CD4-positive, alpha-beta T cell treated with Interleukin-10 for 1 hour (primary cell): ENCODE measurements at regions not wholly inside any gene's neighbourhood (a gene's known extent, or its start where the extent isn't known, plus 50 kb on each side); places are given as distances from the start of the nearest gene placed in this dataset.

Experiments used
- DNase-seq: peaks from one replicate; pipeline ENCODE4 v3.0.0-alpha.2; 2020

DNA sequence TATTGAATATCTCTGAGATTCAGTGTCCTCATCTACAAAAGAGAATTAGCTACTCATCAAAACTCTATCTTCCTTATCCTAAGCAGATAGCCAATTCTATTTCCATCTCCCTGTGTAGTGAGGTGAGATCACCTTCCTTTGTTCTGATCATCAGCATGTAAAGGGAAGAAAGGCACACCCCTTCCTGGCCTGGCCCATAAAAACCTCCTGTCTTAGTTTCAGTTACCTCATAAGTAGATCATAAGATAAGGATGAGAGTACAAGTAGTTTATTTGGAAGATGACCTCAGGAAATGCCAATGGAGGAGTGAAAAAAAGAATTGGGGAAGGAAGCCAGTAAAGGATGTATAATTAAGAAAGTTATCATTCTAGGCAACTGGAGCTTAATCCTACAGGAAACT, 114.5 kb upstream of the GADL1 start:
- DNase-seq, result no peak

- no peak for DNase-seq
Measured at GRCh38 chr3:31009881-31010280, 115.4 kb upstream of the GADL1 start.

DNA sequence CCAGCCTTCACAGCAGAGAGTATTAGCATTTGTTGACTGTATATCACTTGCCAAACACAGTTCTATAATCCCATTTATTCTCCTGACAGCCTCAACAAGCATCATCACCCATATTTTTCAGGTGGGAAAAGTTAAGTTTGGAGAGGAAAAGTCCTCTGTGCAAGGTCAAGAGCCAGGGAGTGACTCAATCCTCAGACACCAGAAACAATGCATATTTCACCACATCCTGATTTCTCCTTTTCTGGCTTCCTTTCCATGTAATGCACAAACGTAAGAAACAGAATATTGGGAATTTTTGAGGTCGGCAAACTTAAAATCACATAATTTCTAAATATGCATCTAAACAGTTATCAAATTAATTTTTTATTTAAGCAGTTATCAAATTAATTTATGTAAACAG, 116.0 kb upstream of the GADL1 start:
- DNase-seq, result no peak

DNA sequence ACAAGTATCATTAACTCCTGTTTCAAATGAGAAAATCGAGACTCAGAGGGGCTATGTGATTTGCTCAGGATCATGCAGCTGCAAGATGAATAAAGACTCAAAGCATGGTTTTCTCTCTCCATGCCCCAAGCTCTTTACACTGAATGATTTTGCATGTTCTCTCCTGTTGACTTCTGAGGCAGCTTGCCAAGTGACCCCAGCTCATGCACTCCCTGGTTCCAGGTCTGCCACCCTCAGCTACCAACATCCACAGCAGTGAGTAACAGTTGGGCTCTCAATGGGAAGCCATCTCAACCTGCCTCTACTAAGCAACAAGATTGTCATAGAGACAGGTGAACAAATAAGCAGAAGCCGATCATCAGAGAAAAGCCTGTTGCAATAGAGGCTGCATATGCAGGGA, 116.9 kb upstream of the GADL1 start:
- DNase-seq, result no peak

GRCh38 chr3:31013090-31013489, 118.6 kb upstream of the GADL1 start:
- DNase-seq, result no peak

- no peak for DNase-seq
Measured at GRCh38 chr3:31013843-31014242, 119.4 kb upstream of the GADL1 start.

- DNase-seq, result no peak
Measured at GRCh38 chr3:31014317-31015040, 120.0 kb upstream of the GADL1 start.

- no peak for DNase-seq
Measured at GRCh38 chr3:31016196-31016595, 121.7 kb upstream of the GADL1 start.

DNA sequence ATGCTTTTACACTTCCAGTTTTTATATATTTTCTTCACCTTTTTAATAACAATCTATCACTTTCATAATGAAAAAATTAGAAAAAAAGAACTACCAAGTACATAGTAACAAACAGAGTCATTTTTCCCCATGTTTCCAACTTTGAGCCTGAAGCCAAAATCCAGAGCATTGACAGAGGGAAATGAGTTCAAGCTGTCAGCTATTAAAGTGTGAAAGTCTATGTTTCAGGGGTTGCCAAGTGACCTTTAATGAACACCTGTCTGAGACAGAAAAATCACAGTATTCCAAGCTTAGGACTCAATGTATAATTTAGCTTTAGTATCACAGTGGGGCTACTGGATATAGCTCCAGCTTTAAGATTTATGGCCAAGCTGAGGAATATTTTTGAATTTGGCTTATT, 128.3 kb upstream of the GADL1 start:
- no peak for DNase-seq

DNA sequence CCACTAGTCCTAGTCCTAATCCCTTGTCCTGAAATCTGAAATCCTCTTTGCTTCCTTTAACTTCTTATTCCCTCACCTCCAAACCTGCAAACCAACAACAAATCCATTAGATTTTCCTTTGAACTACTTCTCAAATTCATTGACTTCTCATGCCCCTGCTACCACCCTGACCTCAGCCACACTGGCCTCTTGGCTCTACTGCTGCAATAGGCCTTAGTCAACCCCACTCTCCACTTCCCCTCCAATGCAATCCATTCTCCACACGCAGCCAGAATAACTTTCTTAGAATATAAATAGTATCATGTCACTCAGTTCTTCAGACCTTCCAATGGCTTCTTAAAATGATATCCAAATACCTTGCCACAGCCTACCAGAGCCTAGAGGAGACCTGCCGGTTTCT, 131.1 kb upstream of the GADL1 start:
- DNase-seq, result no peak

DNA sequence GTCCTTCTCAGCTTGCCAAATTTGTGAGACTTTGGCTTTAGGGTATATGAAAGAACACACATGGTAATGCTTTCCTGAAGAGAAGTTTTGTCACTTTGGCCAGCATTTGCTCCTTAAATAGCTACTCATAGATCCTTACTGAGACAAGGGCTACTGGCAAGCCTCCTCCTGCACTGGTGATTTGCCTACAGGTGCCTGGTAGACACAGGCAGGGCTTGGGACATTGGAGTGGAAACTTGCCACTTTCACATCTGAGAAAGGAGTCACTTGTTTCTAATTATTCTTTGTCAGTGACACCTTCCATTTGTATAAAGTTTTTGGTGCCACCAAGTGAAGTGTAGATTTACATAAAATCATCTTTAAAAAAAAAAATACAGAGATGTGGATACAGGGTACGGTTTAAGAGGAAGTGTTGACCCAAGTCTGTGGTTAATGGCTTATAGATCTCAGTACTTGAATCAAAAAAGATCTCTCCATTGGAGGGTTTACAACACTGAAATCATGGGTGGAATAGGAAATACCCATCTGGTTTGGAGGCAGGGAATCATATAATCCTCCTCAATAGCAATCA, 132.8 kb upstream of the GADL1 start:
- DNase-seq, result no peak

DNA sequence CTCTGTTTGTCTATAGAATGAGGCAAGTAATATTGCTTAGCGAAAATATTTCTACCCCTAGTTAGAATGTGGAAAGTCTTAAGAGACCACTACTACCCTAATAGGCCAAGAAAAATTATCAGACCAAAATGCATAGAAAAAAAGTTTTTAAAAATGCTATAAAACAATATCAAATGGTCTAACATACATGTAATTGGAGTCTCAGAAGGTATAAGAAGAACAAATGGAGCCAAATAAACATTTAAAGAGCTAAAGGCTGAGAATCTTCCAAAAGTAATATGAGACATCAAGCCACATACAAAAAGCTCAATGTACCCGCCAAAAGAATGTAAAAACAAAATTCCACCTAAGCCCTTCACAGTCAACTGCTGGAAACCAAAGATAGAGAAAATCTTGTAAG, 133.5 kb upstream of the GADL1 start:
- no peak for DNase-seq

DNA sequence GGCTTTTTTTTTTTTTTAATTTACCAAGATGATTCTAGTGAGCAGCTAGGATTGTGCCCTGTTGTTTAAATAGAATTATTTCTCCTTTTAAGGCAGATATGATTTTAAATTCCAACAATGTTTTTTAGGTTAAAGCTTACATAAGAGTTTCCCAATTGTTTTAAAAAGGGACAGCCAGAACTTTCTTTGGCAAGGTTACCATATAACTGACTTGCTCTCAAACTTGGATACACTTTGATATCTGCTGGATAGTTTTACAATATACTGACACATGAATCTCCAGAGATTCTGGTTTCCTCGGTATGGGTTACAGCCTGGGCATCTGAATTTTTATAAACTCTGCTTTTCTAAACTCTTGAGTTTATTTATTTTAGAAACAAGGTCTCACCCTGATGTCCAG, 134.3 kb upstream of the GADL1 start:
- no peak for DNase-seq

GRCh38 chr3:31029706-31030105, 135.2 kb upstream of the GADL1 start:
- no peak for DNase-seq

- no peak for DNase-seq
Measured at GRCh38 chr3:31035681-31036080, 141.2 kb upstream of the GADL1 start.

DNA sequence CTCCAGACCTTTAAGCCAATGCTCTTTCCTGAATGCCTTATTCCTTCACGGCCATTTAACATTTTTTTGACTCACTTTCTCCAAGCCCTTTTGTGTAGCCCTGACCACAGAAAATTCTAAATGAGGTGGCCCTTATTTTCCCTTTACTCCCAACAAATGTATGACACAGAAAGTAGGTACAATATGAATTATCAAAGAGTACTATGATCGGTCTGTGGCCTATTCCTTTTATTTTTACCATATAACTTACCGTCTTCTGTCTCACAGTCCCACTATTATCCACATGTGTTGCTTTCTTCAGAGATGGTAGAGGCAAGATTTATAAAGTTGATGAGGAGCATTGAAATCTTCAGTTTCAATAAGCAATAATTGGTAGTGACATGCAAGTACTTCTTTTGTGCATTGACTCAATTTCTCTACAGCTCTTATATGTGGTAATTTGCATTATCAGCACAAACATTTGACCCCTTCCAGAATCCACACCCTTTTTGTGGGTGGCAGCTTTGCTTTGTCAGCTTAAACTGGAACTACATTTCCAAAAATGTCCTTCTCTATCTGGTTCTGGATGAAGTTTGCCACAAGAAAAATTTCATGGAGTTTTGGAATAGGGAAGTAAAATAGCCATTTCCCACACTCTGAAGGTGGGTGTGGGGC, 143.8 kb upstream of the GADL1 start:
- DNase-seq, result no peak

- DNase-seq, result no peak
Measured at GRCh38 chr3:31039145-31039544, 144.7 kb upstream of the GADL1 start.

DNA sequence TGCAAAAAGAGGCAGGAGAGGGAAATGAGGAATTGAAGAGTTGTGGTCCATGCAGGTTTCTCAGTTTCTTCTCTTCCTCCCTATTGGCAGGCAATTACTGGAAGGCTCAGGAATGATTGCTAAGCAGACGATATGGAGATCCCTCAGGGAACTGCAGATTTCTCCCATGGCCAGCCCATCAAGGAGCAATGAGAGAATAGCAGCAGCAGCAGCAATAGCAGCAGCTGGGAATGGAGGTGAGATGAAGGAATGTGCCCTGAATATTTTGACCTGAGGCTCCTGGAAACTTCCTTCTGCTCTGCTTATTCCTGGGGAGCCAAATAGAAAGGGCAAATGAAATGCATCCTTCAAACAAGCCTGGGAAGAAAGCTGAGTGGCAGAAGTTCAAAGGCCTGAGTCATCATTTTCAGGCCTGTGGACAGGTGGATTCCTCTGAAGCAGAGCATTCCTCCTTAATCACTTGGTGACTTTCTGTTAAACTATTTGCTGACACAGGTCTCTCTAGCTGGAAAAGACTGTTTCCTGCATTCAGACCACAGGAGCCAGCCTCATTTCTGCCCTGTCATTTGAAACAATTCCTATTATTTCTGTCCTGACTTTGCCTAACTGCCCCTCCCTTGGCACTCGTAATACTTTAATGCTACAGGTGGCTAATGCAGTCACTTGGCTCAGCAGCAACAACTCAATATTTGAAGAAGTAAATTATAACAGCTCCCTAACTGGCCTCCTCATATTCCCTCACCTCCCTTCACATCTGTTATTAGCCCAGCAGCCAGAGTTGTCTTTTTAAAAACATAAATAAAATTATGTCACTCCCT, 146.9 kb upstream of the GADL1 start:
- no peak for DNase-seq

GRCh38 chr3:31043184-31043819, 148.8 kb upstream of the GADL1 start:
- no peak for DNase-seq

GRCh38 chr3:31047673-31048072, 153.2 kb upstream of the GADL1 start:
- no peak for DNase-seq

DNA sequence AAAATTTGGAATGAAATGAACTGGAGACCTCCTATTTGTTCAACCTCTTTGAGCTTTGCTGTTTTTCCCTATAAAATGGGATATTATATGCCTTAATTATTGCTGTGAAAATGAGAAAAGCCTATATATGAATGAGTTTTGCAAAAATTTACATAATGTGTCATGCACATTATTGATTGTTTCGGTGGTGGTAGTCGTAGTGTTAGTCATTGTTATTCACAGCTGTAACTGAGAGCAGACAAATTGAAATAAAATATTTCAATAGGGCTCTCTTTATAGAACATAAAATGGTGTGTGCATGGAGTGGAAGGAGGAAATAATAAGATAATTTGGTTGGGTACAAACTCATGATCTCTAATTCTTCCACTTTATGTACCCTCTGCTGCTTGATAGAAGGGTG, 153.7 kb upstream of the GADL1 start:
- DNase-seq, result no peak

- DNase-seq, result no peak
Measured at GRCh38 chr3:31050296-31050695, 155.8 kb upstream of the GADL1 start.

DNA sequence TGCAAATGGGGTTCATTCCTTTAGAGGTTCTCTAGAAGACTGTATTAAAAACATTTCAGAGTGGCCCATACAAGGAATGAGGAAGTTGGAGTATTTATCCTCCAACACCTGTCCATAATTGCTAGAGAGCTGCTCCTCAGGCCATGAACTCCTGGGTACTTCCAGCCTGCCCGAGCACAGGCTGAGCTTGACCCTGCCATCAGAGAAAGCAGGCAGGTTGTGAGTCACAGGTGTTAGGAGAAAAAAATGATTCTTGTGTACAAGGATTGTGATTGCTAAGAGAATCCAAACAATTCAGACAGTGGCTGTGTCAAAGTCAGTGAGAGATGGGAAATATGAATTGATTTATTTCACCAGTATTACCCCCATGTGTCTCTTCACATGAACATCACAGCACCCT, 156.8 kb upstream of the GADL1 start:
- DNase-seq, result no peak
